ENCODE measurements at regions not wholly inside any gene's neighbourhood (a gene's known extent, or its start where the extent isn't known, plus 50 kb on each side); places are given as distances from the start of the nearest gene placed in this dataset.

GRCh38 chr1:203402629-203403337 lies 51.9 kb upstream of the FMOD start:
- TF ChIP-seq EZH2 (IDR thresholded peaks at IDR 0.05; ENCODE audit: low read length, unreplicated experiment) (no peak), CTCF (conservative IDR thresholded peaks at IDR 0.05; ENCODE audit: low read depth, low read length) (no peak), EZH2phosphoT487 (IDR thresholded peaks at IDR 0.05; ENCODE audit: borderline replicate concordance, low read length) (no peak)
